Pons (tissue), 1 donor: ENCODE measurements at regions not wholly inside any gene's neighbourhood (a gene's known extent, or its start where the extent isn't known, plus 50 kb on each side); places are given as distances from the start of the nearest gene placed in this dataset.
A peak's percentile ranks its signal among the peaks of the same experiment; 100 is the strongest.
"Not testable (repeated sequence)": the region's sequence is repeated elsewhere in the genome, so short reads cannot be mapped to it uniquely, and the experiment has no call there.

Experiments
- DNase-seq: peaks from one replicate; pipeline ENCODE4 v3.0.0-alpha.2; 2016; ENCODE audit warnings: low spot score

GRCh38 chr5:121478636-121479035 is 373.0 kb upstream of the FTMT start:
- DNase-seq, result no peak

- no peak for DNase-seq
Observed at GRCh38 chr5:121479337-121479736, 372.3 kb upstream of the FTMT start.

- no peak for DNase-seq
Observed at GRCh38 chr5:121485281-121485680, 366.4 kb upstream of the FTMT start.

GRCh38 chr5:121485999-121486398 is 365.7 kb upstream of the FTMT start:
- DNase-seq, result not testable (repeated sequence)

- DNase-seq, result no peak
Observed at GRCh38 chr5:121489972-121490371, 361.7 kb upstream of the FTMT start.

- DNase-seq, result no peak
Observed at GRCh38 chr5:121497176-121497575, 354.5 kb upstream of the FTMT start.

- DNase-seq, result no peak
Observed at GRCh38 chr5:121500310-121500709, 351.4 kb upstream of the FTMT start.

GRCh38 chr5:121503111-121503840 is 348.4 kb upstream of the FTMT start:
- DNase-seq, result peak; percentile 42

GRCh38 chr5:121516997-121517396 is 334.7 kb upstream of the FTMT start:
- no peak for DNase-seq

GRCh38 chr5:121525706-121526105 is 326.0 kb upstream of the FTMT start:
- DNase-seq, result no peak

- DNase-seq, result no peak
Observed at GRCh38 chr5:121526908-121527307, 324.8 kb upstream of the FTMT start.

GRCh38 chr5:121533814-121534213 is 317.9 kb upstream of the FTMT start:
- DNase-seq, result no peak

- DNase-seq, result no peak
Observed at GRCh38 chr5:121550989-121551388, 300.7 kb upstream of the FTMT start.

- no peak for DNase-seq
Observed at GRCh38 chr5:121559832-121560231, 291.9 kb upstream of the FTMT start.

- no peak for DNase-seq
Observed at GRCh38 chr5:121572061-121572460, 279.6 kb upstream of the FTMT start.

- no peak for DNase-seq
Observed at GRCh38 chr5:121573721-121574382, 277.8 kb upstream of the FTMT start.

- no peak for DNase-seq
Observed at GRCh38 chr5:121581588-121581987, 270.1 kb upstream of the FTMT start.

- DNase-seq, result no peak
Observed at GRCh38 chr5:121596882-121597281, 254.8 kb upstream of the FTMT start.

GRCh38 chr5:121608826-121609225 is 242.9 kb upstream of the FTMT start:
- DNase-seq, result no peak

GRCh38 chr5:121624035-121624434 is 227.6 kb upstream of the FTMT start:
- no peak for DNase-seq

- no peak for DNase-seq
Observed at GRCh38 chr5:121628783-121629182, 222.9 kb upstream of the FTMT start.

GRCh38 chr5:121630402-121630801 is 221.3 kb upstream of the FTMT start:
- peak; percentile 30 for DNase-seq

GRCh38 chr5:121634946-121635345 is 216.7 kb upstream of the FTMT start:
- no peak for DNase-seq

- no peak for DNase-seq
Observed at GRCh38 chr5:121638126-121638525, 213.6 kb upstream of the FTMT start.
